ENCODE measurements at regions not wholly inside any gene's neighbourhood (a gene's known extent, or its start where the extent isn't known, plus 50 kb on each side); places are given as distances from the start of the nearest gene placed in this dataset.

GRCh38 chr5:174454890-174455289 is 269.5 kb upstream of the MSX2 start:
- no peaks in the 10 kb centered on the region for H3K36me3 Mint-ChIP-seq
- no peaks in the 10 kb centered on the region for H3K4me1 Mint-ChIP-seq
- H3K9me3 Mint-ChIP-seq, result peaks cover 0 to 3% (median 0%) of the 10 kb centered on the region in 7 donors
- H3K9me3 ChIP-seq (replicated peaks in 1 of 2; ENCODE audit: control insufficient read depth in 1 of 2, insufficient read depth in 1 of 2, low read length in 2 of 2), result no peaks in the 10 kb centered on the region
- H3K27me3 ChIP-seq (ENCODE audit: control insufficient read depth in 2 of 2, insufficient read depth in 2 of 2, low read length in 2 of 2), result no peaks in the 10 kb centered on the region
- H3K27me3 Mint-ChIP-seq (ENCODE audit: low read depth in 3 of 3), result peaks cover 0 to 4% (median 0%) of the 10 kb centered on the region in 3 donors
- no peaks in the 10 kb centered on the region for H4K20me1 ChIP-seq (ENCODE audit: insufficient read depth, low read length)
- H3K27ac ChIP-seq (ENCODE audit: low read depth in 1 of 2, low read length in 2 of 2), result no peak overlapping the region
- 86% methylated on average over 1 of the region's 3 CpGs for WGBS (ENCODE audit: insufficient coverage)
- no peak overlapping the region for H3K4me3 ChIP-seq (replicated peaks in 1 of 3; ENCODE audit: low read depth in 2 of 3, low read length in 3 of 3)
- no peak overlapping the region for H2AFZ ChIP-seq (ENCODE audit: insufficient read depth, low read depth, low read length, poor library complexity, severe bottlenecking)
- no peaks in the 10 kb centered on the region for H3K4me1 ChIP-seq (ENCODE audit: control insufficient read depth in 1 of 2, insufficient read depth in 2 of 2, low read length in 2 of 2)
- DNase-seq, result no peak
- H3K27ac Mint-ChIP-seq, result no peak overlapping the region
- no peak overlapping the region for H3K9ac ChIP-seq (ENCODE audit: insufficient read depth, low read length, poor library complexity, severe bottlenecking)
- no peak overlapping the region for H3K4me3 Mint-ChIP-seq
- intact Hi-C loops (cut with micrococcal nuclease), result no loop called here
- TF ChIP-seq CTCF (IDR thresholded peaks at IDR 0.05), result no peak
- H3K79me2 ChIP-seq (ENCODE audit: insufficient read depth, low read length), result no peaks in the 10 kb centered on the region
- H3K36me3 ChIP-seq (replicated peaks in 1 of 2; ENCODE audit: control insufficient read depth in 1 of 2, insufficient read depth in 2 of 2, low read length in 2 of 2), result no peaks in the 10 kb centered on the region
- H3K4me2 ChIP-seq (replicated peaks; ENCODE audit: extremely low read depth, low read length, poor library complexity, severe bottlenecking), result no peak overlapping the region

GRCh38 chr5:174455301-174455700 is 269.1 kb upstream of the MSX2 start:
- Mint-ChIP-seq H3K36me3 (no peaks in the 10 kb centered on the region), H3K27me3 (ENCODE audit: low read depth in 3 of 3) (peaks cover 0 to 4% (median under 1%) of the 10 kb centered on the region in 3 donors), H3K27ac (no peak overlapping the region), H3K4me1 (no peaks in the 10 kb centered on the region), H3K4me3 (no peak overlapping the region), H3K9me3 (peaks cover 0 to 2% (median 0%) of the 10 kb centered on the region in 7 donors)
- H3K4me3 ChIP-seq (replicated peaks in 1 of 3; ENCODE audit: low read depth in 2 of 3, low read length in 3 of 3), result no peak overlapping the region
- no peak overlapping the region for H2AFZ ChIP-seq (ENCODE audit: insufficient read depth, low read depth, low read length, poor library complexity, severe bottlenecking)
- no peaks in the 10 kb centered on the region for H3K36me3 ChIP-seq (replicated peaks in 1 of 2; ENCODE audit: control insufficient read depth in 1 of 2, insufficient read depth in 2 of 2, low read length in 2 of 2)
- H3K27me3 ChIP-seq (ENCODE audit: control insufficient read depth in 2 of 2, insufficient read depth in 2 of 2, low read length in 2 of 2), result no peaks in the 10 kb centered on the region
- H3K9me3 ChIP-seq (replicated peaks in 1 of 2; ENCODE audit: control insufficient read depth in 1 of 2, insufficient read depth in 1 of 2, low read length in 2 of 2), result no peaks in the 10 kb centered on the region
- TF ChIP-seq CTCF (IDR thresholded peaks at IDR 0.05), result no peak
- H3K4me2 ChIP-seq (replicated peaks; ENCODE audit: extremely low read depth, low read length, poor library complexity, severe bottlenecking), result no peak overlapping the region
- no peaks in the 10 kb centered on the region for H3K4me1 ChIP-seq (ENCODE audit: control insufficient read depth in 1 of 2, insufficient read depth in 2 of 2, low read length in 2 of 2)
- no peaks in the 10 kb centered on the region for H4K20me1 ChIP-seq (ENCODE audit: insufficient read depth, low read length)
- intact Hi-C loops (cut with micrococcal nuclease), result no loop called here
- no peak overlapping the region for H3K27ac ChIP-seq (ENCODE audit: low read depth in 1 of 2, low read length in 2 of 2)
- no peaks in the 10 kb centered on the region for H3K79me2 ChIP-seq (ENCODE audit: insufficient read depth, low read length)
- no peak for DNase-seq
- 90% methylated on average over 2 of the region's 4 CpGs for WGBS (ENCODE audit: insufficient coverage)
- H3K9ac ChIP-seq (ENCODE audit: insufficient read depth, low read length, poor library complexity, severe bottlenecking), result no peak overlapping the region

All from CD14-positive monocyte (primary cell).